ENCODE measurements at regions not wholly inside any gene's neighbourhood (a gene's known extent, or its start where the extent isn't known, plus 50 kb on each side); places are given as distances from the start of the nearest gene placed in this dataset.

DNA sequence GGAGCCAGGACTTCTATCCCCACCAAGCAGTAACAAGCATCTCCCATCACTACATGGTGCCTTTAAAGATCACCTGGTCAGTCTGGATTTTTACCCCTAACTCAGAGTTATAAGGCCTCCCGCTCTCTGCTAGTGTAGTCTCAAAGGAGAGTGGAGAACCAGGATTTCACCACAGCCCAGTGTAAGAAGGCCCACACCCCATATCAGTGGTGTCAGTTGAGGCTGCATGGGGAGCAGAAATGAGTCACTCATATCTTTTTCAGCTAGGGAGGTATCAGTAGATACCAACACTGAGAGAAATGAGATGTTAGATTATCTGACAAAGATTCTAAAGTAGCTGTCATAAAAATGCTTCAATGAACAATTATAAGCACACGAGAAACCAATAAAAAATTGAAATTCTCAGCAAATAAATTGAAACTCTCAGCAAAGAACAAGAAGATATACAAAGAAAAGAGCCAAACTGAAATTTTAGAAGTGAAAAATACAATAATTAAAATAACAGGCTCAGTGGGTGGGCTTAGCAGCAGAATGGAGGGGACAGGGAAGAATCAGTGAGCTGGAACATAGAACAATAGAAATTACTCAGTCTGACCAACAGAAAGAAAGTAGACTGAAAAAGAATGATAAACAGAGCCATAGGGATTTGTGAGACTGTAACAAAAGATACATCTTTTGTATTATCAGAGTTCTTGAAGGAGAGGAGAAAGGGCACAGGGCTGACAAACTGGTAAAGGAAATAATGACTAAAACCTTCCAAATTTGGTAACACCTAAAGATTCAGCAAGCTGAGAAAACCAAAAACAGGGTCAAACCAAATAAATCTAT lies 257.7 kb downstream of the ANAPC1 start:
- H4K20me1 ChIP-seq (ENCODE audit: insufficient read depth, low read length) = no peaks in the 10 kb centered on the region
- H3K9me2 ChIP-seq (ENCODE audit: insufficient read depth, low read length) = no peaks in the 10 kb centered on the region
- POLR2A ChIA-PET = no interaction called here
- peaks cover 40% of the 10 kb centered on the region for H3K9me3 ChIP-seq (ENCODE audit: low read length)
- H3K4me2 ChIP-seq (ENCODE audit: low read length) = no peak overlapping the region; the same call in 1 of the 2 replicates
- no peak for DNase-seq (ENCODE audit: low spot score)
- H3K27ac ChIP-seq (ENCODE audit: low read depth, low read length, poor library complexity, severe bottlenecking) = no peak overlapping the region
- no peaks in the 10 kb centered on the region for H3K79me2 ChIP-seq (ENCODE audit: insufficient read depth, low read depth, low read length)
- no peak overlapping the region; the same call in 1 of the 2 replicates for H2AFZ ChIP-seq (ENCODE audit: low read length)
- intact Hi-C loops (cut with micrococcal nuclease; ENCODE audit: unreplicated experiment) = no loop called here
- CTCF ChIA-PET (ENCODE audit: unreplicated experiment) = no interaction called here
- peaks cover 4% of the 10 kb centered on the region; the same call in 1 of the 2 replicates for H3K36me3 ChIP-seq (ENCODE audit: insufficient read depth, low read length)
- H3K4me1 ChIP-seq (ENCODE audit: insufficient read depth, low read length, poor library complexity, severe bottlenecking) = peaks cover 12% of the 10 kb centered on the region
- TF ChIP-seq EZH2phosphoT487 (IDR thresholded peaks at IDR 0.05; ENCODE audit: borderline replicate concordance, low read depth, low read length) = no peak
- no peak for TF ChIP-seq CTCF (conservative IDR thresholded peaks at IDR 0.05; ENCODE audit: low read length)
- no peak overlapping the region for H3K4me3 ChIP-seq (ENCODE audit: low read depth, low read length, poor library complexity, severe bottlenecking)
- BruUV-seq (replicated peaks) = no TSS peak

- Histone ChIP-seq H4K20me1 (ENCODE audit: insufficient read depth, low read length) (no peaks in the 10 kb centered on the region), H3K9me2 (ENCODE audit: insufficient read depth, low read length) (no peaks in the 10 kb centered on the region), H2AFZ (ENCODE audit: low read length) (no peak overlapping the region; the same call in 1 of the 2 replicates), H3K4me1 (ENCODE audit: insufficient read depth, low read length, poor library complexity, severe bottlenecking) (peaks cover 12% of the 10 kb centered on the region), H3K36me3 (ENCODE audit: insufficient read depth, low read length) (peaks cover 4% of the 10 kb centered on the region; the same call in 1 of the 2 replicates), H3K4me3 (ENCODE audit: low read depth, low read length, poor library complexity, severe bottlenecking) (no peak overlapping the region), H3K27ac (ENCODE audit: low read depth, low read length, poor library complexity, severe bottlenecking) (no peak overlapping the region), H3K4me2 (ENCODE audit: low read length) (no peak overlapping the region; the same call in 1 of the 2 replicates), H3K79me2 (ENCODE audit: insufficient read depth, low read depth, low read length) (no peaks in the 10 kb centered on the region), H3K9me3 (ENCODE audit: low read length) (peaks cover 40% of the 10 kb centered on the region)
- TF ChIP-seq EZH2phosphoT487 (IDR thresholded peaks at IDR 0.05; ENCODE audit: borderline replicate concordance, low read depth, low read length) = no peak
- TF ChIP-seq CTCF (conservative IDR thresholded peaks at IDR 0.05; ENCODE audit: low read length) = no peak
- DNase-seq (ENCODE audit: low spot score) = no peak
- no TSS peak for BruUV-seq (replicated peaks)
- ChIA-PET CTCF (ENCODE audit: unreplicated experiment) (no interaction called here), POLR2A (no interaction called here)
- intact Hi-C loops (cut with micrococcal nuclease; ENCODE audit: unreplicated experiment) = no loop called here
Observed at GRCh38 chr2:111626865-111627163, 257.2 kb downstream of the ANAPC1 start.

DNA sequence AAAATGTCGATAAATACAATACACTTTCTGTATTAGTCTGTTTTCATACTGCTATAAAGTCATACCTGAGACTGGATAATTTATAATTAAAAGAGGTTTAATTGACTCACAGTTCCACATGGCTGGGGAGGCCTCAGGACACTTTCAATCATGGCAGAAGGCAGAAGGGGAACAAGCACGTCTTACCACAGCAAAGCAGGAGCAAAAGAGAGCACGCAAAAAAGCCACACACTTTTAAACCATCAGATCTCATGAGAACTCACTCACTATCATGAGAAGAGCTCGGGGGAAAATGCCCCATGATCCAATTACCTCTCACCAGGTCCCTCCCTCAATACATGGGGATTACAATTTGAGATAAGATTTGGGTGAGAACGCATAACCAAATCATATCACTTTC lies 256.7 kb downstream of the ANAPC1 start:
- intact Hi-C loops (cut with micrococcal nuclease; ENCODE audit: unreplicated experiment) = no loop called here
- Histone ChIP-seq H3K36me3 (ENCODE audit: insufficient read depth, low read length) (peaks cover 4% of the 10 kb centered on the region; the same call in 1 of the 2 replicates), H3K27ac (ENCODE audit: low read depth, low read length, poor library complexity, severe bottlenecking) (no peak overlapping the region), H3K9me3 (ENCODE audit: low read length) (peaks cover 40% of the 10 kb centered on the region), H3K4me2 (ENCODE audit: low read length) (no peak overlapping the region), H3K9me2 (ENCODE audit: insufficient read depth, low read length) (no peaks in the 10 kb centered on the region), H2AFZ (ENCODE audit: low read length) (no peak overlapping the region), H3K4me1 (ENCODE audit: insufficient read depth, low read length, poor library complexity, severe bottlenecking) (peaks cover 14% of the 10 kb centered on the region), H3K79me2 (ENCODE audit: insufficient read depth, low read depth, low read length) (no peaks in the 10 kb centered on the region), H4K20me1 (ENCODE audit: insufficient read depth, low read length) (no peaks in the 10 kb centered on the region), H3K4me3 (ENCODE audit: low read depth, low read length, poor library complexity, severe bottlenecking) (no peak overlapping the region)
- no peak for TF ChIP-seq EZH2phosphoT487 (IDR thresholded peaks at IDR 0.05; ENCODE audit: borderline replicate concordance, low read depth, low read length)
- TF ChIP-seq CTCF (conservative IDR thresholded peaks at IDR 0.05; ENCODE audit: low read length) = no peak
- BruUV-seq (replicated peaks) = no TSS peak
- CTCF ChIA-PET (ENCODE audit: unreplicated experiment) = no interaction called here
- POLR2A ChIA-PET = no interaction called here
- no peak for DNase-seq (ENCODE audit: low spot score)
